NCI-H748 (cell line): ENCODE measurements at regions not wholly inside any gene's neighbourhood (a gene's known extent, or its start where the extent isn't known, plus 50 kb on each side); places are given as distances from the start of the nearest gene placed in this dataset.

Experiments
- DNase-seq: peaks from one replicate; lab custom pipeline; 2025; ENCODE audit not compliant: unreplicated experiment; lab: John Stamatoyannopoulos, UW

GRCh38 chr15:29458361-29458760 lies 188.7 kb upstream of the NSMCE3 start:
- DNase-seq, result no peak

- no peak for DNase-seq
Measured at GRCh38 chr15:29457729-29458128, 188.1 kb upstream of the NSMCE3 start.

GRCh38 chr15:29456964-29457363 lies 187.3 kb upstream of the NSMCE3 start:
- DNase-seq, result no peak

- no peak for DNase-seq
Measured at GRCh38 chr15:29456255-29456654, 186.6 kb upstream of the NSMCE3 start.

GRCh38 chr15:29455530-29455929 lies 185.9 kb upstream of the NSMCE3 start:
- DNase-seq, result no peak

GRCh38 chr15:29455055-29455454 lies 185.4 kb upstream of the NSMCE3 start:
- no peak for DNase-seq

- no peak for DNase-seq
Measured at GRCh38 chr15:29454506-29454905, 184.9 kb upstream of the NSMCE3 start.

GRCh38 chr15:29452881-29453731 lies 183.5 kb upstream of the NSMCE3 start:
- no peak for DNase-seq

GRCh38 chr15:29451201-29451781 lies 181.7 kb upstream of the NSMCE3 start:
- DNase-seq, result peak; percentile 3

GRCh38 chr15:29449136-29449535 lies 179.5 kb upstream of the NSMCE3 start:
- no peak for DNase-seq

GRCh38 chr15:29448320-29448719 lies 178.7 kb upstream of the NSMCE3 start:
- DNase-seq, result no peak

GRCh38 chr15:29446480-29446879 lies 176.9 kb upstream of the NSMCE3 start:
- DNase-seq, result no peak

GRCh38 chr15:29442532-29442931 lies 172.9 kb upstream of the NSMCE3 start:
- no peak for DNase-seq

- DNase-seq, result no peak
Measured at GRCh38 chr15:29440541-29440940, 170.9 kb upstream of the NSMCE3 start.

- DNase-seq, result no peak
Measured at GRCh38 chr15:29438703-29439055, 169.1 kb upstream of the NSMCE3 start.

- no peak for DNase-seq
Measured at GRCh38 chr15:29437888-29438702, 168.5 kb upstream of the NSMCE3 start.

GRCh38 chr15:29435811-29436210 lies 166.2 kb upstream of the NSMCE3 start:
- DNase-seq, result no peak

GRCh38 chr15:29434280-29434679 lies 164.7 kb upstream of the NSMCE3 start:
- no peak for DNase-seq

GRCh38 chr15:29433507-29434248 lies 164.1 kb upstream of the NSMCE3 start:
- no peak for DNase-seq

GRCh38 chr15:29433050-29433318 lies 163.4 kb upstream of the NSMCE3 start:
- DNase-seq, result no peak
